T-helper 1 cell treated with Interleukin-12 subunit alpha and Interleukin-12 subunit beta and Interleukin-4 antibody, amounts not matched to agents 30 ng/mL and 1 ng/mL, for 36 hours (primary cell): ENCODE measurements at regions not wholly inside any gene's neighbourhood (a gene's known extent, or its start where the extent isn't known, plus 50 kb on each side); places are given as distances from the start of the nearest gene placed in this dataset.

Source experiments
- intact Hi-C: fragments of 100-400 bp; cut with micrococcal nuclease; formaldehyde crosslinking; loops from one replicate; pipeline ENCODE4 v1.15.1; 2024

DNA sequence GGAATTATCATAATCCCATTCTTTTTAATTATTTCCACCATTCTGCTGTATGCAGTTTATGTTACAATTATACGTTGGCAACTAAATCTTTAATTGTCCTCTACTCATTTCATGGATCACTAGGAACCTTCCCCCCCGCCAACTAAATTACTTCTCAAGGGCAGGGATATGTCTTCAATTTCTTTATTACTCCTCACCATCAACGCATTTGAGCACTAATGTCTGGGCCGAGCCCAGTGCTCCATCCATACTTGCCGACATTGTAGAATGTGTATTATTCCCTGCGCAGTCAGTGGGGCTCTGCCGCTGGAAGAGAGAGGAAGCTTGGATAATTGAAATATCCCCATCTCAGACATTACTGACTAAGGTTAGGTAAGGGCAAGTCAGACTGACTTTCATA is 236.4 kb upstream of the AJAP1 start:
- intact Hi-C loops, result no loop called here

DNA sequence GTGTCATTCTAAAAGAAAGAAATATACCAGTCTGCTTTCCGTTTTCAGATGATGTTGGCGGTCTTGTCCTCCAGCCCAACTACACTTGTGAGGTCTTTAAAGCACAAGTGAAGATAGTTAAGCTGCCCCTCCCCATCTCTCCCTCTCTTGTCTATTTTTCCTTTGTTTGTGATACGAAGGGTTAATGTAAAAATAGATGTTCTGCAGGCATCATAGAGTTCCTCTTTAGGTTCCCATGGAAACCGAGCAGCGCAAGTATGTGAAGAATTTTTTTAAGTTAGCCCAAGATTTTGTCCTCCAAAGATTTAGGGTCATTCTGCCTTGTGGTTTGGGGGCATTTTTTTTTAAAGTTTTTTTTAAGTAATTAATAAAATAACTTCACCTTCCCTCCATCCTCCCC is 232.4 kb upstream of the AJAP1 start:
- intact Hi-C loops, result no loop called here

DNA sequence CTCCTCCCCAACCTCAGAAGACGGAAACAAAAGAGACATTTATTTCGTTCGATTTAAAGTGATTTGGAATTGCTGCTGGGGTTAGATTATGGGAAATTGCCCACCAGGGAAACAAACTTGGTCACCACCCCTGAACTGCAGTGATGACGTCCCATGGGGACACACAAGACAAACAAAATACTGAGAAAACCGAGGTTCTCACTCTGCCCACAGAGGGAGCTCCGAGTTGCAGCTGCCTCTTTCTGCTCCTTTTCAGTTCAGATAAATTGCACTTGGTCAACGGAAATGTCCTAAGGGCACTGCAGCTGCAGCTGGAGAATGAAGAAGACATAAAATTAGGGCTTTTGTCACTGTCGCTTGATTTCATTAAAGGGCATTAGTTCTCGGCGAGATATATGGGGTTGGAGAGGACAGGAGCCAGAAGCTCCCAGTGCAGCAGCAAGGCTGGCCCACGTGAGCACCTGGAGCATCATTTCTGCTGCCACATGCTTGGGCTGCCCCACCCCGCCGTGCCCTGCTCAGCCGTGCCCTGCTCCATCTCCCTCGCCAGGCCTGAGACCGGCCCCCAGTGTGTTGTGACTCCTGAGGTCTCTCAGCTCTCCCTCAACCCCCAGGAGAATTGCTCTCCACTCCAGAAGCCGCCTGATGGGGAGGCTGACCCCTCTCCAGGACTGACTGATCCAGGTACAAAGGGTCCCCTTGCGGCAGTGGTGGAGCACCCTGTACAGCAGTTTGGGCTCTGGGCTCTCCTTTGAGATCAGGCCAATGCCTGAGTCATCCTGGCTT is 231.7 kb upstream of the AJAP1 start:
- intact Hi-C loops, result no loop called here

DNA sequence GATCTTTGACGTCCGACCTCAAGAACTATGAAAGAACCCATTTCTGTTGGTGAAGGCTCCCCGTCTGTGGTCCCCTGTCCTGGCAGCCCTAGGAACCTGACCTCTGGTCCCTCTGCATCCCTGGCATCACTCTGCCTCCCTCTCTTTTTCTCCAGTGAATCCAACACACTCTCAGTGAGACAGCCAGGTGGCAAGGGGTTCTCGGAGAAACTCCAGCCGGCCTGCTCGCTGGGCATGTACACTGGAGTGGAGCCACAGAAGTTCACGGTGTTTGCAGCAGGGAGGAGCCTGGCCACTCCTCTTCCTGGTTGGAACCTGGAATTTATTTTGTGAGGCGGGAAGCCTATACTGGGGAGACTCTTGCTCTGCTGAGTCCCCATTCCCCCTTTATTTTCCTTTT is 230.2 kb upstream of the AJAP1 start:
- intact Hi-C loops, result no loop called here

DNA sequence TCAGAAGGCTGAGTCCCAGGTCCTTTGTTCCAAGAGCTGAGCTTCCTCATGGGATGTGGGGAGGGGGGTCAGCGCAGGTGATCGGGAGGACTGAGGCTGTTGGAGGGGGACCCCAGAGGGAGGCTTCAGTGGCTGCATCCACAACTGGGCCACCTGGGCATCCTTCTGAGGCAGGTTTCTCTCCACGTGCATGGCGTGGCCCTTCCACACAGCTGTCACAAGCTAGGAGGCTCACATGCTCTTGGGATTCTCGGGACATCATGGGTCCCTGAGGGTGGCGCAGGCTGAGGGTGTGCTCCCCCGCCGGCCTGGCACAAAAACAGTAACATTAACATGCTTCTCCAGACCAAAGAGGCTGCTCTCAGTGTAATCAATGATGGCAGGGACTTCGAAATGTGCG is 229.6 kb upstream of the AJAP1 start:
- intact Hi-C loops, result no loop called here

DNA sequence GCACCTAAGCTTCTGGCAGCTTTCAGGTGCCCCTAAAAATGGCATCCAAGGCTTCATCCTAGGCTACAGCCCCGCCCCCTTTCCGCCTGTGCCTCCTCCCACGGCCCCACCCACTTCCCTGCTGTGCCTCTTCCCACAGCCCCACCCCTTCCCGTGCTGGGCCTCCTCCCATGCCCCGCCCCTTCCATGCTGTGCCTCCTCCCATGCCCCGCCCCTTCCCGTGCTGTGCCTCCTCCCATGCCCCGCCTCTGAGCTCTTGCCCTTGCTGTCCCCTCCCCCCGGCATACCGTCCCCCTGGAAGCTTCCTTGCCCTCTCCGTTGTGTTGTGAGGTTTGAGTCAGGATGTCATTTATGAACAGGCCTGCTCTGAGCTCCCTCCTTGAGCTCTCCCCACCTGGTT is 228.5 kb upstream of the AJAP1 start:
- intact Hi-C loops, result no loop called here

DNA sequence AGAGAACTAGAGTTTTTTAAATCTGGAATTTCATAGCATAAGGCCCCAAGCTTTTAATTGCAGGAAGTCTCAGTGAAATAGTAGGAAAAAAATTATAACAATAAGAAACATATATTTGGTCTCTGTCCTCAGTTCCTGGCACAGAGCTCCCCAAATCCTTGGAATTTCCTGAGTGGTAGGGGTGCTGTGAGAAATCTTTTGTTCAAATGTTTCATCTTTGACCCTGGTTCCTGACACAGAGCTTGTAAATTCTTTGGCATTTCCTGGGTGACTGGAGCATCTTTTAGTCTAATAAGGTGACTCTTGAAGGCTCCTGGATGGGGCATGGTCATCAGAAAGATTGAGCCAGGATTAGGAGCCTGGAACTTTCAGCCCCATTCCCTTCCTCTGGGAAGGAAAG is 225.7 kb upstream of the AJAP1 start:
- intact Hi-C loops, result no loop called here

DNA sequence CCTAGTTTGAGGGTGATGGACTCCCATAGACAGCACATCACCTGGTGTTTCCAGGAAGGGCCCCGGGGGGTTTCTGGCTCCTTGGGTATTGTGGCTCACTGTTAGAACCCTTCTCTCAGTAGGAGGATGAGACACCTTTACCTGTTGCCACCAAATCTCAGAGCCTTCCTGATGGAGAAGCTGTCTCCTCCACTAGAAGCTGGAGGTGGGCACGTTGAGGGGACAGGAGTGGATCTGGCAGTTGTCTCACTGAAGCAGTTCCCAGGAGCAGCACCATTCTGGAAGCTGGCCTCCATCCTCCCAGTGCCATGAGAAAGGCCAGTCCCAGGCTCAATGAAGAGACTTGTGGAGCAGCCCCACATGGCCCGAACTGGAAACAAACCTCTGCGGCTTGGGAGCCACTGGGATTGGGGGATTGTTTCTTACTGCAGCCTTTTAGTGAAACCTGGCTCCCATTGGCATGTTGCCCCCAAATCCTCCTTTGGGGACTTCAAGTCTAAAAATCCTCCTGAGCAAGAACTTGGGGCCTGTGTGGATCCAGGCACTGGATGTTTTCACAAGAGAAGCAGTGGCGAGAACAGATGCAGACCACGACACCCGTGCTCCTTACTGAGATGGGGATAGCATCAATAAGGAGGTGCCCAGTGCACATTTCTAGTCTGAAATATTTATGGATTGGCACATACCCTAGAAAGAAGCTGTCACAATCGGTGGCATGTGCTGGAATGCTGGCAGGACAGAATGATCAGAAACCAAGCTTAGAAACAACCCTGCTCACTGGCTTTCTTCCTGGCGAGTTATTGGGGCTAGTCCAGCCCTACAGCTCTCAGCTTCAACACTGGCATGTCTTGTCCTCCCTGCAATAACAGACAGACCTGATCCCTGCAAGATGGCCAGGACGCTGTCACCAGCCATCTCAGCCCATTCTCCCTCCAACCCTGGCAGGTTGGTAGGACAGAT is 223.7 kb upstream of the AJAP1 start:
- intact Hi-C loops, result no loop called here

DNA sequence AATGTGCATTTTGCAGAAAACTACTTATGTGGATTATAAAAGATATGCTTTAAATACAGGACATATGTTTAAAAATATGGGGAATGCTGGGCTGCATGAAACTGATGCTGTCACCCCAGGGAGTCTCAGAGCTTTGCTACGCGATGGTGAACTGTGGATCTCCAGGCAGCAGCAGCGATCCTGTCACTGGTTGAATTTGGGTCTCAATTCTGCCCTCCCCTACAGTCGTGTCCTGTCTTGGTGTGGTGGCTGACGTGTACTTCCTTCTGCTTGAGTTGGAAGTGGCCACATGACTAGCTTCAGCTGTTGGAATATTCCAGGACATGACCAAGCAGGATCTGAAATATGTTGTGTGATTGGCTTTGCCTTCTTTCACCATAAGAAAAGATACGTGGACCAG is 222.9 kb upstream of the AJAP1 start:
- intact Hi-C loops, result no loop called here

DNA sequence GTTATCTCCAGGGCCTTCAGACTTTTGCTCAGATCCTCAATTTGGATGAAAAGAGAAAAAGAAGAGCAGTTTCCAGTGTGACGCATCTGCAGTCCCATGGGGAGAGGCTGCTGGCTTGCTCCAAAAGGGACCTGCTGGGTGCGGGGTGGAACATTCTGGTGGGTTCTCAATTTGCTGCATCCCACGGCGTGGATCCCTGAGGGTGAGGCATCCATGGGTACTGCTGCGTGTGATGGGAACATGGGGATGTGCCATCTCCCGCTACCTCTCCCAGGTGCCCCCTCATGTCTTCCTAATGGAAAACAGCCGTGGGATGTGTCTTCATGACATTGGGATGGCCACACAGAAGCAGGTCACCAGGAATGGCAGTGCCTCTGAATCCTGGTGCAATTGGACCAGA is 221.3 kb upstream of the AJAP1 start:
- intact Hi-C loops, result no loop called here

DNA sequence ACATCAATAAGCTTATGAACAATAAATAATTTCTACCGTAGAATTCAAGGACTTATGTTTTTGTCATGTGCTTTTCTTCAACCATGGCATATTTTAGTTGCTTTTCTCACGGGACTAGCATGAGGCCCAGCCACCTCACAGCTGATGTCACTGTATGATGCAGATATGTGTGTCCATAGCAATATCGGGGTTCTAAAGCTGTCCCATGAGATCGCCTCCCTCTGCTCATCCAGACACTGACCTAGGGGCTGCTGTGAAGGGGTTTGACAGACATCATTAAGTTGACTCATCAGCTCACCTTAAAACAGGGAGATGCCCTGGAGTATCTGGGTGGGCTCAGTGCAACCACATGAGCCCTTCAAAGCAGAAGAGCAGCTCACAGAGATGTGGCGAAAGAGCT is 210.3 kb upstream of the AJAP1 start:
- intact Hi-C loops, result no loop called here

DNA sequence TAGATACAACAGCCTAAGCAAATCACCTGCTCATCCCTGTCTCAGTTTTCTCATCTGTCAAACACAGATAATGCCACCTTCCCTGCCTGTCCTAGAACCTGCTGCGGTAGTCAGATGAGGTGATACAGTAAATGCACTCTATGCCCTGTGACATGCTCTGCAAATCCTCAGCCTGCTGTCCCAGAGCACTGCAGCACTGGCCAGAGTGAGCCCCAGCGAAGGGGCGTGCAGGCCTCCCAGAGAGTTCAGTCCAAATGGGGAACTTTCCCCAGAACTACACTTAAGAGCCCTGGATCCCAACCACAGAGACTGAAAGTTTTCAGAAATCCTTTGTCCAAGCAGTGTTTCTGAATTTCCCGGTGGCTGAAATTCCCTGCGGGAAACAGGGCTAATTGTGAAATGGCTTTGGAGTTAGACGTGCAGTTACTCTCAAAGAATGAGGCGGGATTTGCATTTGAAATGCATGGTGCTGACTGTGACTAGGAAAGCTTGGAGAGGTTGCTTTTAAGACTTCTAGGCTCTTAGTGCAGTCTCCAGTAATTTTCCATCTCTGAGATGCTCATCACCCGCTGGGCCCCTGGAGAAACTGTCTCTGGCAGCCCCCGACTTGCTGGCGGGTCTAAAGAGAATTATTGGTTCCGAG is 206.5 kb upstream of the AJAP1 start:
- intact Hi-C loops, result no loop called here

DNA sequence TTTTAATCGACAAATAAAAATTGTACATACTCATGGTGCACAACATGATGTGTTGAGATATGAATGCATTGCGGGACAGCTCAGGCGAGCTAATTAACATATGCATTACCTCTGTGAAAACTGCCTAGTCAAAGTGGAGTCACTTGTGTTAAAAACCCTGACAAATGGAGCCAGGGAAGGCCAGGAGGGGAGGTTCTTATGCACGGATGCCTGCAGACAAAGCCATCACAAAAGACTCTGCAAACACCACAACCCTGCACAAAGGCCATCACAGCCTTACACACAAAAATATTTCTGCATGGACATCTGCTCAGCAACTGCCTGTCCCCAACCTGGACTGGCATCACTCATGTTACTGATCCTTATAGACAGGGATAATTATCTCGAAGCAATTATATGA is 204.4 kb upstream of the AJAP1 start:
- intact Hi-C loops, result no loop called here

DNA sequence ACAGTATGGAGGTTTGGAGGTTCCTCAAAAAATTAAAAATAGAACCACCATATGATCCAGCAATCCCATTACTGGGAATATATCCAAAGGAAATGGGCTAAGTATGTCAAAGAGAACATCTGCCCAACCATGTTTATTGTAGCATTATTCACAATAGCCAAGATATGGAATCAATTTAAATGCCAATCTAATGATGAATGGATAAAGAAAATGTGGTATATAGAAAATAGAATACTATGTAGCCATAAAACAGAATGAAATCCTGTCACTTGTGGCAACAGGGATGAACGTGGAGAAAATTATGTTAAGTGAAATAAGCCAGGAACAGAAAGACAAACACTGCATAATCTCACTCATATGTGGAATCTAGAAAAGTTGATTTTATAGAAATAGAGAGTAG is 201.7 kb upstream of the AJAP1 start:
- intact Hi-C loops, result no loop called here

DNA sequence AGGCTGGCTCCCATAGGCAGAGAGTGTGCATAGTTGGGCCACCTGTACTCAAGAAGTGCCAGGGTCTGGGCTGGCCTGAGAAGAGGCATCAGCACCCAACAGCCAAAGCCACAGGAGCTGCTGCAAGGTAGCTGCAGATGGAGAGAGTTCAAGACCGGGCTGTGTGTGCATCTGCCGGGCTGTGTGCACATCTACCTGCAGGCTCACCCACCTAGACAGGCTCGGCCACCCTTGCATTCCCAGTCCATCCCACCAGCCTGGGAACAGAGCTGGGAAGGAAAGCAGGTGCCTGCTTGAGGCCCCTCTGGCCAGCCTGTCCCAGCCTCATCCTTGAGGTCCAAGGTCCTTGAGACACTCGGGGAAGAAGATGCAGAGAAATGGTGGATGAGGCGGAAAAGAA is 194.4 kb upstream of the AJAP1 start:
- intact Hi-C loops, result no loop called here

DNA sequence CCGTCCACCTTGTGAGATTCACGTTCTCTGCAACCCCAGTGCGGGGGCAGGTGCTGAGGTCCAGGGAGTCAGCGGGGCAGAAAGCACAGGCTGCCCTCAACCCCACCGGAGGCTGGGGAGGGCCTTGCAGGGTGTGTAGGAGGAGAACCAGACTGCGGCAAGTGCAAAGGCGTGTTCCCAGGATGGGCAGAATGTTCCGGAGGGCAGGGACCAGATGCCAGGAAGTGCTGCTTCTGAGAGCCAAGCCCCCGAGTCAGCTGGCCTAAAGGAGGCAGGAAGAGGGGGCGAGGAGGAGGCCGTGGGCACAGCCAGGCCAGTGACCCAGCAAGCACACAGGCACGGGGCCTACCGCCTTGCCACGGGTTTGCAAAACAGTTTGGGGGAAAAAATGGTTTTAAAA is 193.8 kb upstream of the AJAP1 start:
- intact Hi-C loops, result no loop called here

DNA sequence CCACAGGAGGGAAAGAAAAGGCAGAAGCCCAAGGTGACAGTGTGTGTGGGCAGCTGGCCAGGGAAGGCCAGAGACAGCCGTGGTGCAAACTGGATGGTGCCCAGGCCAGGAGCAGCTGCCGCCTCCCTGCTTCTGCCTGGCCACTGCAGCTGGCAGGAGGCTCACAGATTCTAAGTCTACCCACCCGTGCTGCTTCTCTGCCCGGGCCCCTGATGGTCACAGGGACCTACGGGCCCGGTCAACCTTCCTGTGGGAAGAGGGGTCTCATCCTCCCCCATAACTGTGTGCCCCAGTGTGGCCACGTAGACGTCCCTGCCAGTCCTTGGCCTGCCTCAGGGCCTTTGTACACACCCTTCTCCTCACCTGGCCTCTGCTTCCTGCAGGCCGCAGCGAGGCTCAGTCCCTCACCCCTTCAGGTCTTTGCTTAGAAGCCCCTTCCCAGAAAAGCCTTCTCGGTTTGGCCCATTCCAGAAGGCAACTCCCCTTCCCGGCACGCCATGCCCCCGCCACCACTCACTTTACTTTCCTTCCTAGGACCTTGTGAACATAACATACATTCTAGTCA is 192.6 kb upstream of the AJAP1 start:
- intact Hi-C loops, result no loop called here

DNA sequence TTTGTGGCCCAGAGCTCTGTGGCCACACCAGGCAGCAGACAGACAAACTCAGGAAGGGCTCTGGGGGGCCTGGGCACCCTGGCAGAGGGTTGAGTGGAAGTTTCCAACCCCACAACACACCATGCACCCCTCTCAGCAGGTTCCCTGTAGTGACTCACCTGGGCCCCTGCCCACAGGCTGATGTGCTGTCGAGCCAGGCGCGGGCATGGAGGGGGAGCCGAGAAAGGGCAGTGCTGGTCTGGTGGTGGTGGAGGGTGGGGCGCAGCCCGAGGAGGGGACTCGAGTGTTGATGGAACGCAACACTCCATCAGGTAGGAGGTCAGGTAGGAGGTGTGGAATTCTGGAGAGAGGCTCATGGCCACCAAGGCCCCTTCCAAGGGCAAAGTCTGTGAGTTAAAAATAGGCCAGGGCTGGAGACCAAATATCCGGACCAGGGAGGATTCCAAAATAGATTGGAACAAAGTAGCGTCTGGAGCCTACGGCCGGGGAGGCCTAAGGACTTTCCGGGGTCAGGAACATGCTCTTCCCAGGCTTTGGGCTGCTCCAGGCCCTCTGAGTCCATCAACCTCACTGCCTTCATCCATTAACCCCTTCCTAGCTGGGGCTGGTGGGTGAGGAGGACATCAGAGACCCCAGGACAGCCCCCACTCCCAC is 191.5 kb upstream of the AJAP1 start:
- intact Hi-C loops, result no loop called here

DNA sequence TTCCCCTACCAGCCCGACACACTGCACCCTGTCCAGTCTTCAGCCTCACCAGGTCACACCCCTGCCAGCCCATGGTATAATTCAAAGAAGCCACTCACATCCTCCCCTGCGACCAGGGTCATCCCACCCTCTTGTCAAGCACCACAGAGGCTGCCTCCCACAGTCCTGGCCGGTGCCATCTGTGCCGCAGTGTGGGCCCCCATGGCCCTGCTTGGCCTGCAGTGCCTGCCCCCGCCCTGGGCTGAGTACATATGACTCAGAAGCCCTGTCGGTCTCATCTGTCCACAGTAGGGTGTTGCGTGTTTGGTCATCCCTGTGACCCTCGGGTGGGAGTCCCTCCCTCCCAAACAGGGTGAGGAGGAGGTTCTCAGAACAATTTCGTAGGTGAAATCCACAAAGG is 190.8 kb upstream of the AJAP1 start:
- intact Hi-C loops, result no loop called here

DNA sequence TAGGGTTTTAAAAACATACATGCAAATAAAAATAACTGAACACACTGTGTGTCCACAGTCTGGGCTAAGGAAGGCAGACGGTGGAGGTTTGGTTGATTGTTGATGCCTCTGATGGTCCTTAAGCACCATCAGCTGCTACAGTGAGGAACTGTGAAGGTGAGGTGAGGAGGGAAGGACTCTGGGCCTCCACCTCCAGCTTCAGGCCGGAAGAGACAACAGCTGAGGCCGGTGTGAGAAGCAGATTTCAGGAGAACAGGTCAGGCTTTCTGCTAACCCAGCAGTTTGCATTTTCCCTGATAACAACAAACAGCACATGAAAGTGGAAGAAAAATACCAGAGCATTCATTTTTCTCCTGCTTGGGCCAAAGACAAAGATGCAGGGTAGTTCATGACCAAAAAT is 189.9 kb upstream of the AJAP1 start:
- intact Hi-C loops, result no loop called here

DNA sequence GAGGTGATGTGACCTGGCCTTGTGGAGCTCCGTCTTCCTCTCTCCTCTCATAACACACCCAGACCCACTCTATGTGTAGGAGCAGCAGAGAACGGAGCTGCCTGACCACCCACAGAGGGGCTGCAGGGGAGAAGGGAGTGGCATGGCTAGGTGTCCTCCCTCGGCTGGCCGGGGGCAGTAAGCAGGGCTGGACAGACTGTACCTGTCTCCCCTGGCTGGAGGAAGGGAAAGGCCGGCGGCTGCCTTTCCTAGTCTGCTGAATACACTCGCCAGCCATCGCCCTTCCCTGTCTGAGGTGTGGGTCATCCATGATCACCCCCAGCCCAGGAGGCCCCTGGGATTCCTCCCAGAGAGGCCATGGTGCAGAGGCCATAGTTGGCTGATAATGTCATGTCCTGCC is 187.2 kb upstream of the AJAP1 start:
- intact Hi-C loops, result no loop called here
